ENCODE measurements at regions not wholly inside any gene's neighbourhood (a gene's known extent, or its start where the extent isn't known, plus 50 kb on each side); places are given as distances from the start of the nearest gene placed in this dataset.

- Mint-ChIP-seq H3K9me3 (peaks cover 0 to 2% (median 0%) of the 10 kb centered on the region in 7 donors), H3K27me3 (no peaks in the 10 kb centered on the region)
- no peak for ATAC-seq (ENCODE audit: low read depth in 2 of 2)
These were observed 59.0 kb upstream of the TLR3 start for GRCh38 chr4:186009976-186010375.

GRCh38 chr4:186010821-186011220 lies 58.1 kb upstream of the TLR3 start:
- Histone ChIP-seq H3K27ac (ENCODE audit: insufficient read depth, low read length, poor library complexity, severe bottlenecking) (no peak overlapping the region), H3K4me1 (ENCODE audit: control insufficient read depth, insufficient read depth, low read length, poor library complexity, severe bottlenecking) (no peaks in the 10 kb centered on the region), H3K9me3 (ENCODE audit: control insufficient read depth in 2 of 2, low read length in 2 of 2) (no peaks in the 10 kb centered on the region), H3K36me3 (ENCODE audit: control insufficient read depth, insufficient read depth, low read length) (no peaks in the 10 kb centered on the region), H3K27me3 (ENCODE audit: control insufficient read depth, insufficient read depth, low read length) (no peaks in the 10 kb centered on the region), H3K4me3 (ENCODE audit: low read depth, low read length) (no peak overlapping the region)
- no peaks in the 10 kb centered on the region for H3K36me3 Mint-ChIP-seq
- H3K4me3 Mint-ChIP-seq: no peak overlapping the region
- H3K9me3 Mint-ChIP-seq: peaks cover 0 to 2% (median 0%) of the 10 kb centered on the region in 7 donors
- ATAC-seq (ENCODE audit: low read depth in 2 of 2): no peak
- no peaks in the 10 kb centered on the region for H3K4me1 Mint-ChIP-seq
- no peaks in the 10 kb centered on the region for H3K27me3 Mint-ChIP-seq
- no peak overlapping the region for H3K27ac Mint-ChIP-seq
- no peak for DNase-seq

More at GRCh38 chr4:186009976-186010375, 59.0 kb upstream of the TLR3 start:
- Mint-ChIP-seq H3K27ac (no peak overlapping the region), H3K4me1 (no peaks in the 10 kb centered on the region), H3K36me3 (no peaks in the 10 kb centered on the region), H3K4me3 (no peak overlapping the region)
- no peaks in the 10 kb centered on the region for H3K9me3 ChIP-seq (ENCODE audit: control insufficient read depth in 2 of 2, low read length in 2 of 2)
- H3K27me3 ChIP-seq (ENCODE audit: control insufficient read depth, insufficient read depth, low read length): no peaks in the 10 kb centered on the region
- H3K4me1 ChIP-seq (ENCODE audit: control insufficient read depth, insufficient read depth, low read length, poor library complexity, severe bottlenecking): no peaks in the 10 kb centered on the region
- H3K4me3 ChIP-seq (ENCODE audit: low read depth, low read length): no peak overlapping the region
- no peaks in the 10 kb centered on the region for H3K36me3 ChIP-seq (ENCODE audit: control insufficient read depth, insufficient read depth, low read length)
- H3K27ac ChIP-seq (ENCODE audit: insufficient read depth, low read length, poor library complexity, severe bottlenecking): no peak overlapping the region
- no peak for DNase-seq

GRCh38 chr4:186012071-186012470 lies 56.9 kb upstream of the TLR3 start:
- Histone ChIP-seq H3K27me3 (ENCODE audit: control insufficient read depth, insufficient read depth, low read length) (no peaks in the 10 kb centered on the region), H3K27ac (ENCODE audit: insufficient read depth, low read length, poor library complexity, severe bottlenecking) (no peak overlapping the region), H3K4me3 (ENCODE audit: low read depth, low read length) (no peak overlapping the region), H3K9me3 (ENCODE audit: control insufficient read depth in 2 of 2, low read length in 2 of 2) (no peaks in the 10 kb centered on the region), H3K36me3 (ENCODE audit: control insufficient read depth, insufficient read depth, low read length) (no peaks in the 10 kb centered on the region), H3K4me1 (ENCODE audit: control insufficient read depth, insufficient read depth, low read length, poor library complexity, severe bottlenecking) (no peaks in the 10 kb centered on the region)
- Mint-ChIP-seq H3K27ac (no peak overlapping the region), H3K4me3 (no peak overlapping the region), H3K4me1 (no peaks in the 10 kb centered on the region), H3K9me3 (peaks cover 0 to 2% (median 0%) of the 10 kb centered on the region in 7 donors), H3K27me3 (no peaks in the 10 kb centered on the region), H3K36me3 (no peaks in the 10 kb centered on the region)
- DNase-seq: no peak
- ATAC-seq (ENCODE audit: low read depth in 2 of 2): no peak

- H3K4me3 ChIP-seq (ENCODE audit: low read depth, low read length): no peak overlapping the region
- no peak overlapping the region for H3K4me3 Mint-ChIP-seq
- no peaks in the 10 kb centered on the region for H3K4me1 ChIP-seq (ENCODE audit: control insufficient read depth, insufficient read depth, low read length, poor library complexity, severe bottlenecking)
- no peaks in the 10 kb centered on the region for H3K9me3 ChIP-seq (ENCODE audit: control insufficient read depth in 2 of 2, low read length in 2 of 2)
- no peaks in the 10 kb centered on the region for H3K36me3 ChIP-seq (ENCODE audit: control insufficient read depth, insufficient read depth, low read length)
- no peak for ATAC-seq (ENCODE audit: low read depth in 2 of 2)
- H3K27ac ChIP-seq (ENCODE audit: insufficient read depth, low read length, poor library complexity, severe bottlenecking): no peak overlapping the region
- H3K9me3 Mint-ChIP-seq: peaks cover 0 to 2% (median 0%) of the 10 kb centered on the region in 7 donors
- no peaks in the 10 kb centered on the region for H3K27me3 Mint-ChIP-seq
- no peaks in the 10 kb centered on the region for H3K36me3 Mint-ChIP-seq
- H3K27me3 ChIP-seq (ENCODE audit: control insufficient read depth, insufficient read depth, low read length): no peaks in the 10 kb centered on the region
- H3K27ac Mint-ChIP-seq: no peak overlapping the region
- no peak for DNase-seq
- H3K4me1 Mint-ChIP-seq: no peaks in the 10 kb centered on the region
These were observed 55.4 kb upstream of the TLR3 start for GRCh38 chr4:186013419-186014186.

- H3K4me1 ChIP-seq (ENCODE audit: control insufficient read depth, insufficient read depth, low read length, poor library complexity, severe bottlenecking): no peaks in the 10 kb centered on the region
- Mint-ChIP-seq H3K27ac (peak overlapping the region in 1 of 3 donors; percentile 58), H3K36me3 (no peaks in the 10 kb centered on the region), H3K27me3 (no peaks in the 10 kb centered on the region), H3K4me3 (no peak overlapping the region), H3K9me3 (peaks cover 0 to 5% (median 2%) of the 10 kb centered on the region in 7 donors), H3K4me1 (no peaks in the 10 kb centered on the region)
- peaks cover 1% of the 10 kb centered on the region for H3K27me3 ChIP-seq (ENCODE audit: control insufficient read depth, insufficient read depth, low read length)
- H3K9me3 ChIP-seq (ENCODE audit: control insufficient read depth in 2 of 2, low read length in 2 of 2): no peaks in the 10 kb centered on the region
- no peak for ATAC-seq (ENCODE audit: low read depth in 2 of 2)
- no peak overlapping the region for H3K27ac ChIP-seq (ENCODE audit: insufficient read depth, low read length, poor library complexity, severe bottlenecking)
- H3K4me3 ChIP-seq (ENCODE audit: low read depth, low read length): no peak overlapping the region
- no peak for DNase-seq
- H3K36me3 ChIP-seq (ENCODE audit: control insufficient read depth, insufficient read depth, low read length): no peaks in the 10 kb centered on the region
These were observed 53.6 kb upstream of the TLR3 start for GRCh38 chr4:186015212-186015817.

- H3K27ac ChIP-seq (ENCODE audit: insufficient read depth, low read length, poor library complexity, severe bottlenecking): no peak overlapping the region
- no peaks in the 10 kb centered on the region for H3K4me1 ChIP-seq (ENCODE audit: control insufficient read depth, insufficient read depth, low read length, poor library complexity, severe bottlenecking)
- ATAC-seq (ENCODE audit: low read depth in 2 of 2): no peak
- peaks cover 1% of the 10 kb centered on the region for H3K27me3 ChIP-seq (ENCODE audit: control insufficient read depth, insufficient read depth, low read length)
- H3K4me1 Mint-ChIP-seq: no peaks in the 10 kb centered on the region
- no peak overlapping the region for H3K4me3 Mint-ChIP-seq
- no peak overlapping the region for H3K4me3 ChIP-seq (ENCODE audit: low read depth, low read length)
- H3K9me3 Mint-ChIP-seq: peaks cover 0 to 5% (median 2%) of the 10 kb centered on the region in 7 donors
- no peak for DNase-seq
- no peaks in the 10 kb centered on the region for H3K36me3 Mint-ChIP-seq
- H3K36me3 ChIP-seq (ENCODE audit: control insufficient read depth, insufficient read depth, low read length): no peaks in the 10 kb centered on the region
- no peaks in the 10 kb centered on the region for H3K27me3 Mint-ChIP-seq
- no peak overlapping the region for H3K27ac Mint-ChIP-seq
- H3K9me3 ChIP-seq (ENCODE audit: control insufficient read depth in 2 of 2, low read length in 2 of 2): no peaks in the 10 kb centered on the region
These were observed 52.2 kb upstream of the TLR3 start for GRCh38 chr4:186016796-186017195.

- Mint-ChIP-seq H3K27ac (no peak overlapping the region), H3K9me3 (peaks cover 0 to 5% (median 0%) of the 10 kb centered on the region in 7 donors), H3K36me3 (no peaks in the 10 kb centered on the region), H3K27me3 (no peaks in the 10 kb centered on the region), H3K4me1 (no peaks in the 10 kb centered on the region), H3K4me3 (no peak overlapping the region)
- Histone ChIP-seq H3K4me3 (ENCODE audit: low read depth, low read length) (no peak overlapping the region), H3K36me3 (ENCODE audit: control insufficient read depth, insufficient read depth, low read length) (no peaks in the 10 kb centered on the region), H3K27ac (ENCODE audit: insufficient read depth, low read length, poor library complexity, severe bottlenecking) (no peak overlapping the region), H3K4me1 (ENCODE audit: control insufficient read depth, insufficient read depth, low read length, poor library complexity, severe bottlenecking) (no peaks in the 10 kb centered on the region), H3K9me3 (ENCODE audit: control insufficient read depth in 2 of 2, low read length in 2 of 2) (no peaks in the 10 kb centered on the region), H3K27me3 (ENCODE audit: control insufficient read depth, insufficient read depth, low read length) (peaks cover 1% of the 10 kb centered on the region)
- ATAC-seq (ENCODE audit: low read depth in 2 of 2) (no peak), DNase-seq (no peak)
These were observed 51.2 kb upstream of the TLR3 start for GRCh38 chr4:186017801-186018200.

GRCh38 chr4:186018261-186018660 lies 50.7 kb upstream of the TLR3 start:
- H3K4me1 ChIP-seq (ENCODE audit: control insufficient read depth, insufficient read depth, low read length, poor library complexity, severe bottlenecking): no peaks in the 10 kb centered on the region
- no peak overlapping the region for H3K4me3 Mint-ChIP-seq
- H3K9me3 ChIP-seq (ENCODE audit: control insufficient read depth in 2 of 2, low read length in 2 of 2): no peaks in the 10 kb centered on the region
- H3K27ac Mint-ChIP-seq: no peak overlapping the region
- H3K36me3 ChIP-seq (ENCODE audit: control insufficient read depth, insufficient read depth, low read length): no peaks in the 10 kb centered on the region
- DNase-seq (no peak), ATAC-seq (ENCODE audit: low read depth in 2 of 2) (no peak)
- H3K27me3 Mint-ChIP-seq: no peaks in the 10 kb centered on the region
- no peak overlapping the region for H3K4me3 ChIP-seq (ENCODE audit: low read depth, low read length)
- peaks cover 0 to 5% (median 0%) of the 10 kb centered on the region in 7 donors for H3K9me3 Mint-ChIP-seq
- H3K27ac ChIP-seq (ENCODE audit: insufficient read depth, low read length, poor library complexity, severe bottlenecking): no peak overlapping the region
- peaks cover 1% of the 10 kb centered on the region for H3K27me3 ChIP-seq (ENCODE audit: control insufficient read depth, insufficient read depth, low read length)
- H3K4me1 Mint-ChIP-seq: no peaks in the 10 kb centered on the region
- H3K36me3 Mint-ChIP-seq: no peaks in the 10 kb centered on the region

All from CD4-positive, CD25-positive, alpha-beta regulatory T cell (primary cell).